HL-60 (cell line): ENCODE measurements at regions not wholly inside any gene's neighbourhood (a gene's known extent, or its start where the extent isn't known, plus 50 kb on each side); places are given as distances from the start of the nearest gene placed in this dataset.

Source experiments
- DNase-seq, 2 experiments: peaks; one replicate each; pipeline ENCODE4 v3.0.0-alpha.2; 2010 to 2020; ENCODE audit warnings: low read depth in 1 of 2, low spot score in 1 of 2
- H3K27ac ChIP-seq: fragments of 250-450 bp; sonication (Bioruptor Pico); replicated peaks from 2 replicates; pipeline ENCODE4 v1.5.1; 2020; ENCODE audit warnings: mild to moderate bottlenecking, moderate library complexity
- H3K27me3 ChIP-seq: fragments of 250-450 bp; sonication (Bioruptor Pico); 2 replicates; pipeline ENCODE4 v1.5.1; 2021; ENCODE audit warnings: mild to moderate bottlenecking, moderate library complexity; ENCODE audit not compliant: insufficient read depth, poor library complexity, severe bottlenecking
- H3K4me3 ChIP-seq: replicated peaks from 2 replicates; pipeline ENCODE4 v1.5.1; 2011; ENCODE audit warnings: mild to moderate bottlenecking, control low read depth, low read length; ENCODE audit not compliant: insufficient read depth
- GABPA ChIP-seq: IDR thresholded peaks from 2 replicates; pipeline ENCODE4 v1.6.1; 2012; ENCODE audit warnings: low read depth
- POLR2AphosphoS5 ChIP-seq: IDR thresholded peaks from 2 replicates; pipeline ENCODE4 v1.6.1; 2012; ENCODE audit warnings: low read depth
- SPI1 ChIP-seq: IDR thresholded peaks from 2 replicates; pipeline ENCODE4 v1.6.1; 2012; ENCODE audit warnings: low read depth, mild to moderate bottlenecking, borderline replicate concordance
- TF ChIP-seq, protein P1 (sequence below): IDR thresholded peaks from one replicate; pipeline ENCODE4 v1.5.1; 2011; ENCODE audit warnings: low read length, control low read depth, inconsistent platforms; ENCODE audit not compliant: insufficient read depth
- TF ChIP-seq, protein P2 (sequence below): IDR thresholded peaks from 2 replicates; pipeline ENCODE4 v1.6.1; 2012; ENCODE audit warnings: low read depth; ENCODE audit not compliant: insufficient replicate concordance

DNA sequence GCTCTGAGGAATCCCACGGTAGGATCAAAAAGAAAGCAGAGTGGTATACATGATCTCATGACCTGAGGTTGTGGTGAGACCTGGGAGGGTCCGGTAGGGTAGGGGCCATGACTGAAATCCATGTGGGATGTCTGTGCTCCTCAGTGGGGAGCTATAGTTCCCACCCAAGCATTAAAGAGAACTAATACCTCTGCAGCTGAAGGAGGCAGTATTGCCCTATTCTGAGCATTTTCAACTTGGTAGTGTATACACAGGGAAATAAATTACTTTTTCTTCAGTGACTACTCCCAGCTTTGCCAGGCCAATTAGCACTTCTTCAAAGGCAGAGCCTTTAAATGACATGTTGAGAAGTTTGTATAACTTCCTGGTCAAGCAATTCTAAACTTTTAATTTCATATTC, 613.8 kb downstream of the KCNH5 start:
- Histone ChIP-seq H3K27me3 (no peaks in the 10 kb centered on the region), H3K27ac (no peak overlapping the region), H3K4me3 (no peak overlapping the region)
- DNase-seq = no peak
- TF ChIP-seq, protein P1, sequence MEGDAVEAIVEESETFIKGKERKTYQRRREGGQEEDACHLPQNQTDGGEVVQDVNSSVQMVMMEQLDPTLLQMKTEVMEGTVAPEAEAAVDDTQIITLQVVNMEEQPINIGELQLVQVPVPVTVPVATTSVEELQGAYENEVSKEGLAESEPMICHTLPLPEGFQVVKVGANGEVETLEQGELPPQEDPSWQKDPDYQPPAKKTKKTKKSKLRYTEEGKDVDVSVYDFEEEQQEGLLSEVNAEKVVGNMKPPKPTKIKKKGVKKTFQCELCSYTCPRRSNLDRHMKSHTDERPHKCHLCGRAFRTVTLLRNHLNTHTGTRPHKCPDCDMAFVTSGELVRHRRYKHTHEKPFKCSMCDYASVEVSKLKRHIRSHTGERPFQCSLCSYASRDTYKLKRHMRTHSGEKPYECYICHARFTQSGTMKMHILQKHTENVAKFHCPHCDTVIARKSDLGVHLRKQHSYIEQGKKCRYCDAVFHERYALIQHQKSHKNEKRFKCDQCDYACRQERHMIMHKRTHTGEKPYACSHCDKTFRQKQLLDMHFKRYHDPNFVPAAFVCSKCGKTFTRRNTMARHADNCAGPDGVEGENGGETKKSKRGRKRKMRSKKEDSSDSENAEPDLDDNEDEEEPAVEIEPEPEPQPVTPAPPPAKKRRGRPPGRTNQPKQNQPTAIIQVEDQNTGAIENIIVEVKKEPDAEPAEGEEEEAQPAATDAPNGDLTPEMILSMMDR = no peak
- no peak for TF ChIP-seq GABPA
- TF ChIP-seq SPI1 = no peak
- TF ChIP-seq, protein P2, sequence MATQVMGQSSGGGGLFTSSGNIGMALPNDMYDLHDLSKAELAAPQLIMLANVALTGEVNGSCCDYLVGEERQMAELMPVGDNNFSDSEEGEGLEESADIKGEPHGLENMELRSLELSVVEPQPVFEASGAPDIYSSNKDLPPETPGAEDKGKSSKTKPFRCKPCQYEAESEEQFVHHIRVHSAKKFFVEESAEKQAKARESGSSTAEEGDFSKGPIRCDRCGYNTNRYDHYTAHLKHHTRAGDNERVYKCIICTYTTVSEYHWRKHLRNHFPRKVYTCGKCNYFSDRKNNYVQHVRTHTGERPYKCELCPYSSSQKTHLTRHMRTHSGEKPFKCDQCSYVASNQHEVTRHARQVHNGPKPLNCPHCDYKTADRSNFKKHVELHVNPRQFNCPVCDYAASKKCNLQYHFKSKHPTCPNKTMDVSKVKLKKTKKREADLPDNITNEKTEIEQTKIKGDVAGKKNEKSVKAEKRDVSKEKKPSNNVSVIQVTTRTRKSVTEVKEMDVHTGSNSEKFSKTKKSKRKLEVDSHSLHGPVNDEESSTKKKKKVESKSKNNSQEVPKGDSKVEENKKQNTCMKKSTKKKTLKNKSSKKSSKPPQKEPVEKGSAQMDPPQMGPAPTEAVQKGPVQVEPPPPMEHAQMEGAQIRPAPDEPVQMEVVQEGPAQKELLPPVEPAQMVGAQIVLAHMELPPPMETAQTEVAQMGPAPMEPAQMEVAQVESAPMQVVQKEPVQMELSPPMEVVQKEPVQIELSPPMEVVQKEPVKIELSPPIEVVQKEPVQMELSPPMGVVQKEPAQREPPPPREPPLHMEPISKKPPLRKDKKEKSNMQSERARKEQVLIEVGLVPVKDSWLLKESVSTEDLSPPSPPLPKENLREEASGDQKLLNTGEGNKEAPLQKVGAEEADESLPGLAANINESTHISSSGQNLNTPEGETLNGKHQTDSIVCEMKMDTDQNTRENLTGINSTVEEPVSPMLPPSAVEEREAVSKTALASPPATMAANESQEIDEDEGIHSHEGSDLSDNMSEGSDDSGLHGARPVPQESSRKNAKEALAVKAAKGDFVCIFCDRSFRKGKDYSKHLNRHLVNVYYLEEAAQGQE = no peak
- TF ChIP-seq POLR2AphosphoS5 = no peak

DNA sequence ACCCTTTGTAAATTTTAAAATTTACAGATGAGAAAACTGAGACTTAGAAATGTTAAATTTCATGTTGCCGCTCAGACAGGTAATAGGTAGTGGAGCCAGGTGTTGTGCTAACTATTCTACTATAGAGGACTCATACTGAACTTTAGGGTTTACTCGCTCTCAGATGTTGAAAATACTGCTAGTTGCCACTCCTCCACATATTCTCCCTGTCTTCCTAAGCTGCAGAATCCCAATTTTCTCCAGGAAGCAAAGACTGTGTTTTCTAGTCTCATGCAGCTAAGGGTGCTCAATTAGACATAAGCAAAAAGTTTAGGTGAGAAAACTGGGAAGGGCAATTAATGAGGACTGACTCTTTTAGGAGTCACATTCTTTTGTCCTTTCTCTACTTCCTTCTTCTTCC, 612.3 kb downstream of the KCNH5 start:
- Histone ChIP-seq H3K27me3 (no peaks in the 10 kb centered on the region), H3K4me3 (no peak overlapping the region), H3K27ac (no peak overlapping the region)
- no peak for DNase-seq
- TF ChIP-seq, protein P1 = no peak
- no peak for TF ChIP-seq POLR2AphosphoS5
- no peak for TF ChIP-seq GABPA
- no peak for TF ChIP-seq SPI1
- TF ChIP-seq, protein P2 = no peak

DNA sequence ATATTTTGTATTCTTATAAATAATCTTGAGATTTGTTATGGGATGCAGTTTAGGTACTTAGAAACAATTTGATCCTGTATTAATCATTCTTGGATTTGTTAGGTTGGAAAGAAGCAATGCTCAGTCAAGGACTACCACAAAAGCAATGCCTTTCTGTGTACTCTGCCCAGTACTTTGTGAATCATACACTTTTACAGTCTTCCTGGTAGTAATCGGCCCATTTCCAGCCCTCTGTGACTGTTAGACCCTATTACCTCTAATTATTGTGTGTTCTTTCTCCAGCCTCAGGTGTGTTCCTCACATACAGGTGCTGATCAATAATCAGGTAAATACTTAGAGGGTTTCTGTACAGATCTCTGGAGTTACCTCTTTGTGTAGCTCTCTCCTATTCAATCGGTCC, 609.0 kb downstream of the KCNH5 start:
- DNase-seq = no peak
- no peaks in the 10 kb centered on the region for H3K27me3 ChIP-seq
- H3K4me3 ChIP-seq = no peak overlapping the region
- TF ChIP-seq SPI1 (no peak), POLR2AphosphoS5 (no peak), GABPA (no peak)
- TF ChIP-seq, protein P2 = no peak
- TF ChIP-seq, protein P1 = no peak
- H3K27ac ChIP-seq = no peak overlapping the region
